Hippocampal formation (tissue), 2 donors: ENCODE measurements at regions not wholly inside any gene's neighbourhood (a gene's known extent, or its start where the extent isn't known, plus 50 kb on each side); places are given as distances from the start of the nearest gene placed in this dataset.

Experiments used
- DNase-seq, 2 donors: peaks; one replicate each; lab custom pipeline; 2025; lab: John Stamatoyannopoulos, UW

- no peak for DNase-seq
Measured at GRCh38 chr2:196248467-196249094, 77.2 kb upstream of the STK17B start.

- DNase-seq: no peak
Measured at GRCh38 chr2:196249171-196249570, 77.8 kb upstream of the STK17B start.

DNA sequence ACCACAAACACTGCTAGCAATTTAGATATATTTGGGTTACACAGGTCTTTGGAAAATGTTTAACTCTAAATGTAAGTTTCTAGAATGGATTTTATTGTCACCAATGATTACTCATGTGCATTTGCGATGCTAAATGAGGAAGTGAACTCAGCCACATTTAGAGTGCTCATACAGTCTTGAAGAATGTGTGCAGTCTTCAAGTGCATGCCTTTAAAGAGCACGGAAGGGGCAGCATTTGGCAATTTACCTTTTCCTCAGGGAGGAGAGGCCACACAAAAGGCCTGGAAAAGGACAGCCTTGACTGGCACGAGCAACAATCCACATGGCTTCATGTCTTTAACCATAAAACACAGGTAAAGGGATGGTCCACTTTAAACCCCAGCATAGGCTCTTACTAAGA lies 78.5 kb upstream of the STK17B start:
- DNase-seq: no peak

- no peak for DNase-seq
Measured at GRCh38 chr2:196251132-196251531, 79.8 kb upstream of the STK17B start.

GRCh38 chr2:196252408-196253115 lies 81.2 kb upstream of the STK17B start:
- DNase-seq: no peak

DNA sequence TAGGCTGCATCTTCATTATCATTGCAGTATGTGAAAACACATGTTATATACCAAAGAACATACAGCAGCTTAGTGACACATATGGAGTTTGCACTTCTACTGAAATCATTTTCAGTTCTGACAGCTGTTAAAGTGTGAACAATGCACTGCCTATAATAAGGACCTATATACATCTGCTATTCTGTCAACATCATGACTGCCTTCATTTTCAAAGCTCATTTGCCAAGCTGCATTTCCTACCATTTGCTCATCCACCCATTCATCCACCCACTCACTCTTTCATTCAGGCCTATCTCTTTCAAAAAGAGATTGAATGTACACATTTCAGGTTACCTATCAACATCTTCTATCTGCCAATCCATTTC lies 81.7 kb upstream of the STK17B start:
- DNase-seq: no peak

DNA sequence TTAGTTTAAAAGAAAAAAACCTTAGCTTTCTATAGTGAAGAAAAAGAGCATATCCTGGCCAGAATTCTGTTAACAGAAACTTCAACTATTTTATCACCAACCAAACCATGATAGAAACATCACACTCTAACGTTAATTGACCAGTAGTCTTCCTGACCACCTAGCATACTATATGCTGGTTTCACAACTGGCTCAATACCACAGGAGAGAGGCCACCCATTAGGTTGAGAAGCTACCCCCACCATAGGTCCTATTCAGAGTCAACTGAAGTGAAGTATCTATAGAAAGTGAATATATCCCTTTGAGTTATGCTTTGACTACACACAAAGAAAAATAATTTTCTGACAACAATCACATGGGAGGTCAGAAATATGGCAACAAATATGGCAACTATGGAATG lies 85.2 kb upstream of the STK17B start:
- DNase-seq: no peak

- no peak for DNase-seq
Measured at GRCh38 chr2:196257086-196257485, 85.7 kb upstream of the STK17B start.

GRCh38 chr2:196258407-196258806 lies 87.0 kb upstream of the STK17B start:
- DNase-seq: no peak

- DNase-seq: no peak
Measured at GRCh38 chr2:196259507-196260481, 88.4 kb upstream of the STK17B start.

GRCh38 chr2:196260546-196260945 lies 89.2 kb upstream of the STK17B start:
- DNase-seq: no peak

DNA sequence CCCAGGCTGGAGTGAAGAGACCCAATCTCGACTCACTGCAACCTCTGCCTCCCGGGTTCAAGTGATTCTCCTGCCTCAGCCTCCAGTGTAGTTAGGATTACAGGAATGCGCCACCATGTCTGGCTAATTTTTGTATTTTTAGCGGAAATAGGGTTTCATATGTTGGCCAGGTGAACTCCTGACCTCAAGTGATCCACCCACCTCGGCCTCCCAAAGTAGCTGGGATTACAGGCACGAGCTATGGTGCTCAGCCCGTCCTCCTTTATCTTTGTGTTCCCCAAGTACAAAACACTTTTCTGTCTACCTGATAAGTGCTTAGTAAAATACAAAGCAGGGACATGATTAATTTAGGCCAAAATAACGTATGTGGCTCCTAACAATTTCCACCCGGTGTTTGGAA lies 91.2 kb upstream of the STK17B start:
- DNase-seq: no peak

DNA sequence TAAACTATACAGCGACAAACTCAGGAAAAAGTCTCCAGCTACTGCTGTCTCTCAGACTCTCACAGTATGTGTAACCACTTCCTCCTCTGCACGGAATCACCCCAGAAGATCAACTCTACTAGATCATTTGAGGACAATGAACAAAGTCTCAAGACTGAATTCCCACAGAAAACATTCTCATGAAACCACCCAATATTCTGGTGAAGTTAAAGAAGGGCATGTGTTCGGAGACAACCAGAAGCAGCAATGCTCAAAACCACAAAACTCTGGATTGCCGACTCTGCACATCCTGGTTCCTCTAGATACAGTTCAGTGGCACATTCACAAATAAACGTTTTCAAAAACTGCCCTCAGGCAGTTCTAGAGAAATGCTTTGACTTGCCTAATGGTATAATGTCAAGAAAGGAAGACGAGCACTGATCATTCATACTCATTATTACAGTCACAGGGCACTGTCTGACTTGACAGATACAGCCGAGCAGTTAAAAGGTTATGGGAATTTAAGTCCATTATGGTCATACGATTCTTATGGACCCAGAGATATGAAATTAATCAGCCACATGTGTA lies 91.9 kb upstream of the STK17B start:
- DNase-seq: no peak

- DNase-seq: no peak
Measured at GRCh38 chr2:196266351-196266750, 95.0 kb upstream of the STK17B start.

- no peak for DNase-seq
Measured at GRCh38 chr2:196266855-196267254, 95.5 kb upstream of the STK17B start.

- DNase-seq: no peak
Measured at GRCh38 chr2:196268025-196268424, 96.6 kb upstream of the STK17B start.

GRCh38 chr2:196268538-196269338 lies 97.4 kb upstream of the STK17B start:
- peak in 1 of 2 donors; percentile 11 for DNase-seq

- no peak for DNase-seq
Measured at GRCh38 chr2:196271795-196272194, 100.4 kb upstream of the STK17B start.

- DNase-seq: no peak
Measured at GRCh38 chr2:196274387-196274809, 103.0 kb upstream of the STK17B start.

DNA sequence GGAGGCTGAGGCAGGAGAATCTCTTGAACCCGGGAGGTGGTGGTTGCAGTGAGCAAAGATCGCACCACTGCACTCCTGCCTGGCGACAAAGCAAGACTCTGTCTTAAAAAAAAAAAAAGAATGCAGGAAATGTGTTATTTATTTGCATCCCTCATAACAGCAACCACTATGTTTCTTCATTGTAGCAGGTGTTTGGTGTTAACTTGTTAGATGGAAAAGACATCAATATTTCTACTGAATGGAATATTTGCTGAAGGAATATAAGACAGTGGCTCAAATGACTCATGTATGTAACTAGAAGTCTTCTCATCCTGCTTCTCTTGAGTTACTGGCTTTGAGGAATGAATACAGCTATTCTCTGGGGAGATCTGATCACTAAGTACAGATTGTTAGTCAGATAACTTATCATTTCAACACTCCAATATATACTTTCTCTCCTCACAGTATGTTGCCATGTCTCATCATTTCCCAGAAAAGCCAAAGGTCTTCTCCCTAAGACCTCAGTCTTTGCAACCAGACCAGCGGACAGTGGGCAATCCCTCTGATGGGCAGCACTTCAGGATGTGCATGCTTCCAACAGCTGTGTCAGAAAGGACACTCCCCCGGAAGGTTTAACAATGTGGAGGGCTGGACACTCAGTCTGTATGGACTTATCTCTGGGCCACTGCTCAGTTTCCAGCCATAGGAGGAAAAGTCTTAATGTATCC lies 104.4 kb upstream of the STK17B start:
- DNase-seq: no peak

GRCh38 chr2:196276421-196276820 lies 105.0 kb upstream of the STK17B start:
- DNase-seq: no peak
